Testis (tissue), 2 donors: ENCODE measurements at regions not wholly inside any gene's neighbourhood (a gene's known extent, or its start where the extent isn't known, plus 50 kb on each side); places are given as distances from the start of the nearest gene placed in this dataset.

Experiments
- POLR2A ChIP-seq: fragments of 450-650 bp; IDR thresholded peaks from one replicate; pipeline ENCODE4 v1.6.1; 2017; ENCODE audit warnings: antibody characterized with exemption, mild to moderate bottlenecking, moderate library complexity
- TF ChIP-seq, protein P1 (sequence below), 3 experiments: fragments of 450-650 bp in 2 of 3; fragments of 200-600 bp in 1 of 3; sonication (generic) in 1 of 3; IDR thresholded peaks; one replicate each; pipeline ENCODE4 v1.5.1; 2016 to 2019; ENCODE audit warnings: antibody characterized with exemption in 3 of 3, mild to moderate bottlenecking in 2 of 3, moderate library complexity in 1 of 3

DNA sequence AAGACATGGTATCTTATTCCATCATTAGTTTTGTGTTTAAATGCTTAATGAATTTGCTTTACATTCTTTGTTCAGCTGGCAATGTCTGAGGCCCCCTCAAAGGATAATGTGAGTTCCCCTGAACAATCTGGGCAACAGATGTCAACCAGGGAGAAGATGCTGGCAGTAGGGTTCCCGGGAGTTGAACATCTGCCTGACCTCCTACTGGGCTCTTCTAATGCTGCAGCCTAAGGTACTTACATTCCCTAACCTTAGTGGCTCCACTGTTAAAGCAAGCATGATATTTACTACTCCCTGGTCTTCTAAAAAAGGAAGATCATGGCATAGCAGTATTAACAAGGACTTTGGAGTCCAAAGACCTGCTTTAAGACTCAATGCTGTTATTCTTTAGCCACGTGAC, 574.9 kb upstream of the NR5A2 start:
- no peak for TF ChIP-seq POLR2A
- TF ChIP-seq, protein P1, sequence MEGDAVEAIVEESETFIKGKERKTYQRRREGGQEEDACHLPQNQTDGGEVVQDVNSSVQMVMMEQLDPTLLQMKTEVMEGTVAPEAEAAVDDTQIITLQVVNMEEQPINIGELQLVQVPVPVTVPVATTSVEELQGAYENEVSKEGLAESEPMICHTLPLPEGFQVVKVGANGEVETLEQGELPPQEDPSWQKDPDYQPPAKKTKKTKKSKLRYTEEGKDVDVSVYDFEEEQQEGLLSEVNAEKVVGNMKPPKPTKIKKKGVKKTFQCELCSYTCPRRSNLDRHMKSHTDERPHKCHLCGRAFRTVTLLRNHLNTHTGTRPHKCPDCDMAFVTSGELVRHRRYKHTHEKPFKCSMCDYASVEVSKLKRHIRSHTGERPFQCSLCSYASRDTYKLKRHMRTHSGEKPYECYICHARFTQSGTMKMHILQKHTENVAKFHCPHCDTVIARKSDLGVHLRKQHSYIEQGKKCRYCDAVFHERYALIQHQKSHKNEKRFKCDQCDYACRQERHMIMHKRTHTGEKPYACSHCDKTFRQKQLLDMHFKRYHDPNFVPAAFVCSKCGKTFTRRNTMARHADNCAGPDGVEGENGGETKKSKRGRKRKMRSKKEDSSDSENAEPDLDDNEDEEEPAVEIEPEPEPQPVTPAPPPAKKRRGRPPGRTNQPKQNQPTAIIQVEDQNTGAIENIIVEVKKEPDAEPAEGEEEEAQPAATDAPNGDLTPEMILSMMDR (IDR thresholded peaks at IDR 0.05): no peak
